HG02759 (cell line): ENCODE measurements at regions not wholly inside any gene's neighbourhood (a gene's known extent, or its start where the extent isn't known, plus 50 kb on each side); places are given as distances from the start of the nearest gene placed in this dataset.
"Not testable (repeated sequence)": the region's sequence is repeated elsewhere in the genome, so short reads cannot be mapped to it uniquely, and the experiment has no call there.

Source experiments
- ATAC-seq: cut with Tn5 transposase; IDR thresholded peaks from one replicate; pipeline ENCODE4 v1.9.1; 2021; ENCODE audit warnings: mild to moderate bottlenecking, moderate library complexity; ENCODE audit not compliant: unreplicated experiment

- no peak for ATAC-seq
Observed at GRCh38 chr11:70547821-70548670, 149.7 kb downstream of the CTTN start.

GRCh38 chr11:70548976-70549375 is 150.6 kb downstream of the CTTN start:
- no peak for ATAC-seq

GRCh38 chr11:70549386-70549785 is 151.1 kb downstream of the CTTN start:
- no peak for ATAC-seq

- ATAC-seq = no peak
Observed at GRCh38 chr11:70549796-70550195, 151.5 kb downstream of the CTTN start.

GRCh38 chr11:70550456-70551195 is 152.3 kb downstream of the CTTN start:
- no peak for ATAC-seq

- ATAC-seq = no peak
Observed at GRCh38 chr11:70551351-70552166, 153.2 kb downstream of the CTTN start.

- ATAC-seq = no peak
Observed at GRCh38 chr11:70552167-70553150, 154.1 kb downstream of the CTTN start.

GRCh38 chr11:70555078-70555477 is 156.7 kb downstream of the CTTN start:
- ATAC-seq = no peak

- ATAC-seq = no peak
Observed at GRCh38 chr11:70556884-70557741, 158.8 kb downstream of the CTTN start.

GRCh38 chr11:70557742-70558485 is 159.6 kb downstream of the CTTN start:
- no peak for ATAC-seq

- ATAC-seq = no peak
Observed at GRCh38 chr11:70558681-70559080, 160.4 kb downstream of the CTTN start.

- no peak for ATAC-seq
Observed at GRCh38 chr11:70559516-70559915, 161.2 kb downstream of the CTTN start.

GRCh38 chr11:70560621-70561020 is 162.3 kb downstream of the CTTN start:
- not testable (repeated sequence) for ATAC-seq

- ATAC-seq = no peak
Observed at GRCh38 chr11:70566768-70567530, 168.6 kb downstream of the CTTN start.

- no peak for ATAC-seq
Observed at GRCh38 chr11:70567680-70568034, 169.3 kb downstream of the CTTN start.

- ATAC-seq = no peak
Observed at GRCh38 chr11:70568035-70568813, 169.9 kb downstream of the CTTN start.
